AG04450 (cell line): ENCODE measurements at regions not wholly inside any gene's neighbourhood (a gene's known extent, or its start where the extent isn't known, plus 50 kb on each side); places are given as distances from the start of the nearest gene placed in this dataset.
"Not testable (repeated sequence)": the region's sequence is repeated elsewhere in the genome, so short reads cannot be mapped to it uniquely, and the experiment has no call there.

Source experiments
- CTCF ChIA-PET: fragments of 300-600, 350-600 bp; formaldehyde crosslinking; extraction: SDS; loops from one replicate; lab custom pipeline; 2022; ENCODE audit warnings: antibody characterized with exemption, inconsistent platforms; lab: Charles Lee
- POLR2A ChIA-PET: fragments of 350-600 bp; formaldehyde crosslinking; extraction: SDS; loops from one replicate; lab custom pipeline; 2021; ENCODE audit warnings: antibody characterized with exemption, inconsistent platforms; lab: Yijun Ruan, JAX
- DNase-seq: peaks from one replicate; pipeline ENCODE4 v3.0.0-alpha.2; 2011; ENCODE audit warnings: low read depth, low spot score
- H3K27ac ChIP-seq: one replicate; pipeline ENCODE4 v1.5.1; 2012; ENCODE audit warnings: low read depth, low read length, control low read depth
- H3K27me3 ChIP-seq: one replicate; pipeline ENCODE4 v1.6.0; 2012; ENCODE audit warnings: low read length; ENCODE audit not compliant: control insufficient read depth, insufficient read depth
- H3K4me3 ChIP-seq: 2 replicates; pipeline ENCODE4 v1.5.1; 2011; ENCODE audit warnings: mild to moderate bottlenecking, low read depth, low read length, control low read depth
- H3K9me3 ChIP-seq: 2 replicates; pipeline ENCODE4 v1.5.1; 2012; ENCODE audit warnings: low read length; ENCODE audit not compliant: control insufficient read depth, insufficient read depth
- TF ChIP-seq, protein P1 (sequence below): IDR thresholded peaks from 2 replicates; pipeline ENCODE4 v1.5.1; 2011; ENCODE audit warnings: low read depth, low read length, control low read depth, inconsistent platforms

DNA sequence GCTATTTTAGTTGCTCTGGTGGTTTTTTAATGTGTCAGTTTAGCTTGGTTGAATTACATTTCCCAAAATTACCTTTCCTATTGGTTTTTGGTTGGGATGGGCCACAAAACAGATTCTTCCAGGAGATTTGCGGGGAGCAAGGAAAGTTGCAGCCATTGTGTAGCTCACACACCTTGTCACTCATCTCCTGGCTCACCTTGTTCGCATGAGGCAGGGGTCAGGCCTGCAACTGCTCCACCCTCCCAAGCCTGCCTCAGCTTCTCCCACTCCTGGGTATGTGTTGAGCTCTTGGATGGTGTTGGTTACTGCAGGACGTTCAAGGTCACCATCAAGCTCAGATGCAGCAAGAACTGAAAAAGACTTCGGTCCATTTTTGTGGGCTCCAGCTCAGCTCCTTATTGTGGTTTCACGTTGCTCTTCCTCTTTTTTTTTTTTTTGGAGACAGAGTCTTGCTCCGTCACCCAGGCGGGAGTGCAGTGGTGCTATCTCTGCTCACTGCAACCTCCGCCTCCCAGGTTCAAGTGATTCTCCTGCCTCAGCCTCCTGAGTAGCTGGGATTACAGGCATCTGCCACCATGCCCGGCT, 95.6 kb upstream of the METTL14 start:
- ChIA-PET POLR2A (no interaction called here), CTCF (no interaction called here)
- Histone ChIP-seq H3K4me3 (no peak overlapping the region), H3K27me3 (peaks cover 17% of the 10 kb centered on the region), H3K27ac (no peak overlapping the region), H3K9me3 (no peaks in the 10 kb centered on the region)
- no peak for DNase-seq
- TF ChIP-seq, protein P1, sequence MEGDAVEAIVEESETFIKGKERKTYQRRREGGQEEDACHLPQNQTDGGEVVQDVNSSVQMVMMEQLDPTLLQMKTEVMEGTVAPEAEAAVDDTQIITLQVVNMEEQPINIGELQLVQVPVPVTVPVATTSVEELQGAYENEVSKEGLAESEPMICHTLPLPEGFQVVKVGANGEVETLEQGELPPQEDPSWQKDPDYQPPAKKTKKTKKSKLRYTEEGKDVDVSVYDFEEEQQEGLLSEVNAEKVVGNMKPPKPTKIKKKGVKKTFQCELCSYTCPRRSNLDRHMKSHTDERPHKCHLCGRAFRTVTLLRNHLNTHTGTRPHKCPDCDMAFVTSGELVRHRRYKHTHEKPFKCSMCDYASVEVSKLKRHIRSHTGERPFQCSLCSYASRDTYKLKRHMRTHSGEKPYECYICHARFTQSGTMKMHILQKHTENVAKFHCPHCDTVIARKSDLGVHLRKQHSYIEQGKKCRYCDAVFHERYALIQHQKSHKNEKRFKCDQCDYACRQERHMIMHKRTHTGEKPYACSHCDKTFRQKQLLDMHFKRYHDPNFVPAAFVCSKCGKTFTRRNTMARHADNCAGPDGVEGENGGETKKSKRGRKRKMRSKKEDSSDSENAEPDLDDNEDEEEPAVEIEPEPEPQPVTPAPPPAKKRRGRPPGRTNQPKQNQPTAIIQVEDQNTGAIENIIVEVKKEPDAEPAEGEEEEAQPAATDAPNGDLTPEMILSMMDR, result no peak

DNA sequence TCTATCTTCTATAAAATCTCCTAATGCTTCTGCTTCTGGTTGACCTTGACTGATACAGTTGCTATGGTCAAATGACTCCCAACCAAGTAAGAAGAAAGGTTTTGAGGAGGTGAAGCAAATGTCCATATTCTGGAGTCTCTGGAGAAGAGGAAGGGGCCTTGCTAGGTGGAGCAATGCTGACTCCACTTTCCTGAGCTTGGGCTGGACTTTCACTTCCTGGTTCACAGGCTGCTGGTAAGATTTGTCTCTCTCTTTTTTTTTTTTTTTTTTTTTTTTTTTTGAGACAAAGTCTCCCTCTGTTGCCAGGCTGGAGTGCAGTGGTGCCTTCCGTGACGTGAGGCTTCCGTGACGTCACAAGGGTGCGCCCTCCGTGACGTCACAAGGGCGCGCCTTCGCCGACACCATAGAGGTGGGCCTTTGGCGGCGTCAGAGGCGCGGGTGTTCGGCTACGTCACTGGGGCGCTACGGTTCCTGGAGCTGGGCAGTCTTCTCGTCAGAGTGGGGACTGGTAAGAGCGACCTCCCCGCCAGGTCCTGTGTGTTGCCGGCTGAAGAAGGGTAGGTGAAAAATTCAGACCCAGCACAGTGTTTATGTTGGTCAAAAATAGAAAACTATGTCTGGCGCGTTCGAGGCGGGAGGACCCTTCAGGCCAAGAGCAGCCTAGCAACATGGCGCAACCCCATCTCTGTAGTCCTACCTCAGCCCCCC, 93.7 kb upstream of the METTL14 start:
- DNase-seq, result peak; percentile 93
- POLR2A ChIA-PET, result interaction anchor here (0.6 kb wide), 1 partner anchor 512 kb away, joined by 8 read pairs; no protein-coding TSS in a partner anchor
- peak overlapping the region; percentile 52 for H3K27ac ChIP-seq
- not testable (repeated sequence) for H3K9me3 ChIP-seq, H3K27me3 ChIP-seq
- CTCF ChIA-PET, result interaction anchor here (0.7 to 0.9 kb wide), 2 partner anchors 168 to 228 kb away, joined by 3 to 10 read pairs; no protein-coding TSS in a partner anchor
- H3K4me3 ChIP-seq, result peak overlapping the region; percentile 66

DNA sequence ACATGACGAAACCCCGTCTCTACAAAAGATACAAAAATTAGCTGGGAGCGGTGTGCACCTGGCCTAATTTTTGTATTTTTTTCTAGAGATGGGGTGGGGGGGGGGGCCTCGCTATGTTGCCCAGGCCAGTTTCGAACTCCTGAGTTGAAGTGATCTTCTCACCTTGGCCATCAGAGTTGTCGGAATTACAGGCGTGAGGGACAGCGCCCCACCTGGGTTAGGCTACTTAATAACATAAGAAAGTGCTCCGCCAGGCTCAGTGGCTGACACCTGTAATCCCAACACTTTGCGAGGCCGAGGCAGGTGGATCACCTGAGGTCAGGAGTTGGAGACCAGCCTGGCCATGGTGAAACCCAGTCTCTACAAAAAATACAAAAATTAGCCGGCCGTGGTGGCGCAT, 92.9 kb upstream of the METTL14 start:
- POLR2A ChIA-PET, result not testable (repeated sequence)

DNA sequence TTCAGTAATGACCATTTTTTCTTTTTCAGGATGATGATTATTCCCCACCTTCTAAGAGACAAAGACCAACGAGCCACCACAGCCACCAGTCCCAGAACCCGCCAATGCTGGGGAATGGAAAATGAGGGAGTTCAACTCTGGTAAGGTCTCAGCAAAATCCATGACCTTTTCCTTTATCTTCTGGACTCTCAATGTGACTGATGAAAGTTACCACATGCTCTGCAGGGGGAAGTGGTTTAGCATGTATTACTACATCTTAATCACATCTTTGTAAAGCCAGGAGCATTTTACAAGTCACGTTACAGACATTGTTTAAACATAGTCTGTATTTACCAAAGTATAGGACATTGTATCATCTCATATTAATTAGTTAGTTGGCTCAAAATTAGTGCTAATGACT, 89.3 kb upstream of the METTL14 start:
- H3K27ac ChIP-seq, POLR2A ChIA-PET, H3K9me3 ChIP-seq, DNase-seq, CTCF ChIA-PET, H3K27me3 ChIP-seq, H3K4me3 ChIP-seq: not testable (repeated sequence)

More for the DNA sequence above, 92.9 kb upstream of the METTL14 start:
- not testable (repeated sequence) for H3K9me3 ChIP-seq, DNase-seq, H3K27me3 ChIP-seq
- CTCF ChIA-PET, result interaction anchor here (0.9 kb wide), 1 partner anchor 169 kb away, joined by 3 read pairs; no protein-coding TSS in a partner anchor
- peak overlapping the region; percentile 52 for H3K27ac ChIP-seq
- peak overlapping the region; percentile 66 for H3K4me3 ChIP-seq

DNA sequence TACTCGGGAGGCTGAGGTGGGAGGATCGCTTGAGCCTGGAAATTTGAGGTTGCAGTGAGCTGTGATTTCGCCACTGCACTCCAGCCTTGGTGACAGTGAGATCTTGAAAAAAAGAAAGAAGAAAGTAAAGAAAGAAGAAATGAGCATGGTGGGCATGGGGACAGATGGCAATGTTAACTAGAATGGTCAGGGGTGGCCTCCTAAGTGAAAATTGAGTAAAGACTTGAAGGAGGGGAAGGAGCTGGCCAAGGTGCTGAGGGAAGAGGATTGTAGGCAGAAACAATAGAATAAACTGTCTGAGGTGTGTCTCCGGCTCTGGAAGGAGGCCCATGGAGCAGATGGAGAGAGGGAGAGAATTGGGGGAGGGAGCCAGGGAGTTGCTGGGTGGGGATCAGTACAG, 60.1 kb upstream of the METTL14 start:
- POLR2A ChIA-PET, H3K4me3 ChIP-seq, H3K27me3 ChIP-seq, H3K27ac ChIP-seq, DNase-seq, CTCF ChIA-PET, H3K9me3 ChIP-seq: not testable (repeated sequence)

DNA sequence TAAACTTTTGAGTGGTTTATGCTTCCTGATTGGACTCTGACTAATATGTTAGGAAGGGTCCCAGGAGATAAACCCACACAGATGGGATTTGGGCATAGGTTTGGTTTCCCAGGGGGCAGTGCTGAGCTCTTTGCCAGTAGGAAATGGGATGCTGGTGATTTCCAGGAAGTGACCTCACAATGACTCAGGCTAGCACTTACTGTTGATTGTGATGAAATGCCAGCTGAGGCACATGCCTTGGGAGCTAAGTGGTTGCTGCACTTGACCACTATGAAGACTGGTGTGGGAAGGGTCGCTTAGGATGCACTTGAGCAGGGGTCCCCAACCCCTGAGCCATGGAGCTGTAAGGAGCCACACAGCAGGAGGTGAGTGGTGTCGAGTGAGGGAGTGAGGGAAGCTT, 55.5 kb upstream of the METTL14 start:
- POLR2A ChIA-PET, result not testable (repeated sequence)

DNA sequence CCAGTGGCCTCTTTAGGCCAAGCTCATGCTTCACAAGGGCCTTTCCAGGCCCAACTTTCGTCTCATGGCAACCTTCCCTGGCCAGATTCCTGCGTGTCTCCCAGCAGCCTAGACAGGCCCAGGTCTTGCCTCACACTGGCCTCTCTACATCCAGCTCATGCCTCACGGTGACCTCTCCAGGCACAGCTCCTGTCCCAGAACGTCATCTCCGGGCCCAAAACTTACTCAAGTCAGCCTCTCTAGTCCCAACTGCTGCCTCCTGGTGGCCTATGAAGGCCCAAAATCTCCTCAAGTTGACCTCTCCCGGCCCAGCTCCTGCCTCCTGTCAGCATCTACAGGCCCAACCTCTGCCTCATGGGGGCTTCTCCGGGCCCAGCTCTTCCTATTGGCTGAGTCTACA, 54.3 kb upstream of the METTL14 start:
- H3K9me3 ChIP-seq, H3K27ac ChIP-seq, POLR2A ChIA-PET, H3K27me3 ChIP-seq, H3K4me3 ChIP-seq, DNase-seq, CTCF ChIA-PET: not testable (repeated sequence)

More for the DNA sequence above, 55.5 kb upstream of the METTL14 start:
- DNase-seq, result peak; percentile 4
- H3K27ac ChIP-seq, result peak overlapping the region; percentile 31
- H3K4me3 ChIP-seq, H3K27me3 ChIP-seq, H3K9me3 ChIP-seq, CTCF ChIA-PET: not testable (repeated sequence)
- TF ChIP-seq, protein P1, result peak; percentile 24; the same call in 1 of the 2 replicates

DNA sequence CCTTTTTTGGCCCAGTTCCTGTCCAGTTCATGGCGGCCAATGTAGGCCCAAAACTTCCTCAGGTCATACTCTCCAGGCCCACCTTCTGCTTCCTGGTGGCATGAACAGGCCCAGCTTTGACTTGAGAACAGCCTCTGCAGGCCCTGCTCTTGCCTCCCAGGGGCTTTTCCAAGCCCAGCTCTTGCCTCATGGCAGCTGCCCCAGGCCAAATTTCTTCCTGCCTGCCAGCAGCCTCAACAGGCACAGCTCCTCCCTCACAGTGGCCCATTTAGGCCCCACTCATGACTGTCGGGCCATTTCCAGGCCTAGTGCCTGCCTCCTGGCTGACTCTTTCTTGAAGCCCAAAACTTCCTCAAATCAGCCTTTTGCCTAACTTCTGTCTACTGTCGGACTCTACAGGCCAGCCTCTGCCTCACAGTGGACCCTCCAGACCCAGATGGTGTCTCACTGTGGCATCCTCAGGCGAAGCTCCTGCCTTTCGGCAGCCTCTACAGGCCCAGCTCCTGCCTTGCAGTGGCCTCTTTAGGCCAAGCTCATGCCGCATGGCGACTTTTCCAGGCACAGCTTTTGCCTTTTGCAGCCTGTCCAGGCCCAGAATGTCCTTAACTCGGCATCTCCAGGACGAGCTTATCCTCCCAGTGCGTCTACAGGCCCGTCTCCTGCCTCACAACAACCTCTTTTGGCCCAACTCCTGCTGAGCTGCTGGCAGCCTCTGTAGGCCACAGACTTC, 53.7 kb upstream of the METTL14 start:
- H3K9me3 ChIP-seq, DNase-seq, POLR2A ChIA-PET, CTCF ChIA-PET, H3K27me3 ChIP-seq, H3K4me3 ChIP-seq, H3K27ac ChIP-seq: not testable (repeated sequence)

DNA sequence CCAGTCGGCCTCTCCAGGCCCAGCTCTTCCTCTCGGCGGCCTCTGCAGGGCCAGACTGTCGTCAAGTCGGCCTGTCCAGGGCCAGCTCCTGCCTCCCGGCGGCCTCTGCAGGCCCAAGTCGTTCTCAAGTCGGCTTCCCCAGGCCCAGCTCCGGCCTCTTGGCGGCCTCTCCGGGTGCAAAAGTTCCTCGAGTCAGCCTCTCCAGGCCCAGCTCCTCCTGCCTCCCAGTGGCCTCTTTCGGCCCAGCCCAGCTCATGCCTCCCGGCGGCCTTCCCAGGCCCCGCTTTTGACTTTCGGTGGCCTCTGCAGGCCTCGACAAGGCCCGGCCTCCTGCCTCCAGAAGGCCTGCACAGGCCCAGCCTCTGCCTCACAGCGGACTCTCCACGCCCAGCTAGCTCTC, 51.7 kb upstream of the METTL14 start:
- H3K27me3 ChIP-seq, H3K4me3 ChIP-seq, H3K9me3 ChIP-seq, POLR2A ChIA-PET, CTCF ChIA-PET, H3K27ac ChIP-seq, DNase-seq: not testable (repeated sequence)
